Mucosa of rectum (tissue), 2 donors: ENCODE measurements at regions not wholly inside any gene's neighbourhood (a gene's known extent, or its start where the extent isn't known, plus 50 kb on each side); places are given as distances from the start of the nearest gene placed in this dataset.

Experiments used
- H3K27ac ChIP-seq, 2 donors: one replicate each; pipeline ENCODE4 v1.7.0; 2013; ENCODE audit warnings: inconsistent platforms in 2 of 2, low read depth in 2 of 2, low read length in 2 of 2
- H3K27me3 ChIP-seq, 2 donors: one replicate each; pipeline ENCODE4 v1.7.0; 2013; ENCODE audit warnings: low read length in 2 of 2; ENCODE audit not compliant: control insufficient read depth in 2 of 2, insufficient read depth in 2 of 2
- H3K36me3 ChIP-seq, 2 donors: one replicate each; pipeline ENCODE4 v1.7.0; 2013; ENCODE audit warnings: low read length in 2 of 2; ENCODE audit not compliant: control insufficient read depth in 2 of 2, insufficient read depth in 2 of 2
- H3K4me1 ChIP-seq, 2 donors: one replicate each; pipeline ENCODE4 v1.7.0; 2013; ENCODE audit warnings: low read length in 2 of 2, mild to moderate bottlenecking in 1 of 2; ENCODE audit not compliant: control insufficient read depth in 2 of 2, insufficient read depth in 2 of 2
- H3K4me3 ChIP-seq, 2 donors: one replicate each; pipeline ENCODE4 v1.7.0; 2013; ENCODE audit warnings: low read length in 2 of 2
- H3K9ac ChIP-seq, 2 donors: one replicate each; pipeline ENCODE4 v1.7.0; 2013; ENCODE audit warnings: low read length in 2 of 2, low read depth in 1 of 2, mild to moderate bottlenecking in 1 of 2
- H3K9me3 ChIP-seq, 2 donors: one replicate each; pipeline ENCODE4 v1.7.0; 2013; ENCODE audit warnings: low read length in 2 of 2; ENCODE audit not compliant: control insufficient read depth in 2 of 2
- donor health status: healthy.
- donor health status: Normal muscosa, but diverticular disease.

DNA sequence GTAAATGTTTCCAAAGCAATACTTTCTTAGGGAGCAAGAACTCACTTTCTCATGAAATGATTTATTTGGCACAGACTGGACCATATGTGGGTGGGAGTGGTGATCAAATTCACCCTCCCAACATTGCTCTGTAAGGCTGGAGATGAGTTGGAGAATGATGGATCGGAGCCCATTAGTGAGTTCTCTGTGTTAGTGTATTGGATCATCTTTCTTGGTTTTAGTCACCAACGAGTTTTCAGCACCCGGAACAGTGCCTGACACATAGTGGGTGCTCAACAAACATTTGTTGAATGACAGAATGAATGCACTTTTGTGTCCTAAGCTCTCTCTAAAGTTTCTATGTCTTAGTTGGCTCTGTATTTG, 104.5 kb upstream of the FAM20A start:
- peak overlapping the region in 1 of 2 donors; percentile 33 for H3K27ac ChIP-seq

GRCh38 chr17:68704871-68705713, 103.9 kb upstream of the FAM20A start:
- H3K4me3 ChIP-seq, result no peak overlapping the region
- no peaks in the 10 kb centered on the region for H3K4me1 ChIP-seq
- no peak overlapping the region for H3K27ac ChIP-seq
- no peaks in the 10 kb centered on the region for H3K9me3 ChIP-seq
- no peaks in the 10 kb centered on the region for H3K36me3 ChIP-seq
- H3K9ac ChIP-seq, result no peak overlapping the region
- no peaks in the 10 kb centered on the region for H3K27me3 ChIP-seq

More for the DNA sequence above, 104.5 kb upstream of the FAM20A start:
- H3K4me3 ChIP-seq, result no peak overlapping the region
- no peaks in the 10 kb centered on the region for H3K36me3 ChIP-seq
- H3K9ac ChIP-seq, result no peak overlapping the region
- no peaks in the 10 kb centered on the region for H3K4me1 ChIP-seq
- H3K9me3 ChIP-seq, result no peaks in the 10 kb centered on the region
- no peaks in the 10 kb centered on the region for H3K27me3 ChIP-seq

GRCh38 chr17:68701046-68701445, 99.9 kb upstream of the FAM20A start:
- no peak overlapping the region for H3K4me3 ChIP-seq
- no peaks in the 10 kb centered on the region for H3K9me3 ChIP-seq
- no peaks in the 10 kb centered on the region for H3K27me3 ChIP-seq
- no peak overlapping the region for H3K9ac ChIP-seq
- no peaks in the 10 kb centered on the region for H3K4me1 ChIP-seq
- no peaks in the 10 kb centered on the region for H3K36me3 ChIP-seq
- H3K27ac ChIP-seq, result no peak overlapping the region

DNA sequence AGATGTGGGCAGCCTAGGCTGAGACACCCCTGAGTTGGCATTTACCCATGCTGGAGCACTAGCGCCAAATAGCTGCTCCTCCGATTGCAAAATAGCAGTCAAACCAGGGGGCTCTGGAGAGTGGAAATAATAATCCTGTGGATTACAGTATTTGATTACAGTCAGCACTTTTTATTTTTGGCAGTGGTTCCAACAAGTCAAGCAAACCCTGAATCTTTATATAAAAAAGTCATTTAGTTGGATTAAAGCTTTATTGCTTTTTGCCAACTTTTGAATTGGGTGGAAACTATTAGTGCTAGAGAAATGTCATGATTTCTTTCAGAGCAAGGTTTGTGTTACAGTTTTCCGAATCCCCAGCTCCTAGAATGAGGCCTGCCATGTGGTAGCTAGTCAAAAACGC, 99.3 kb upstream of the FAM20A start:
- H3K4me3 ChIP-seq, result no peak overlapping the region
- H3K27ac ChIP-seq, result no peak overlapping the region
- no peaks in the 10 kb centered on the region for H3K27me3 ChIP-seq
- no peaks in the 10 kb centered on the region for H3K9me3 ChIP-seq
- no peaks in the 10 kb centered on the region for H3K36me3 ChIP-seq
- no peak overlapping the region for H3K9ac ChIP-seq
- H3K4me1 ChIP-seq, result no peaks in the 10 kb centered on the region

GRCh38 chr17:68699936-68700335, 98.8 kb upstream of the FAM20A start:
- Histone ChIP-seq H3K36me3 (no peaks in the 10 kb centered on the region), H3K9me3 (no peaks in the 10 kb centered on the region), H3K27ac (no peak overlapping the region), H3K4me3 (no peak overlapping the region), H3K4me1 (no peaks in the 10 kb centered on the region), H3K9ac (no peak overlapping the region), H3K27me3 (no peaks in the 10 kb centered on the region)

- H3K9ac ChIP-seq, result no peak overlapping the region
- H3K36me3 ChIP-seq, result no peaks in the 10 kb centered on the region
- H3K27me3 ChIP-seq, result no peaks in the 10 kb centered on the region
- H3K4me3 ChIP-seq, result no peak overlapping the region
- H3K27ac ChIP-seq, result peak overlapping the region in 1 of 2 donors; percentile 9
- H3K9me3 ChIP-seq, result no peaks in the 10 kb centered on the region
- no peaks in the 10 kb centered on the region for H3K4me1 ChIP-seq
These were observed 97.6 kb upstream of the FAM20A start for GRCh38 chr17:68698746-68699145.

DNA sequence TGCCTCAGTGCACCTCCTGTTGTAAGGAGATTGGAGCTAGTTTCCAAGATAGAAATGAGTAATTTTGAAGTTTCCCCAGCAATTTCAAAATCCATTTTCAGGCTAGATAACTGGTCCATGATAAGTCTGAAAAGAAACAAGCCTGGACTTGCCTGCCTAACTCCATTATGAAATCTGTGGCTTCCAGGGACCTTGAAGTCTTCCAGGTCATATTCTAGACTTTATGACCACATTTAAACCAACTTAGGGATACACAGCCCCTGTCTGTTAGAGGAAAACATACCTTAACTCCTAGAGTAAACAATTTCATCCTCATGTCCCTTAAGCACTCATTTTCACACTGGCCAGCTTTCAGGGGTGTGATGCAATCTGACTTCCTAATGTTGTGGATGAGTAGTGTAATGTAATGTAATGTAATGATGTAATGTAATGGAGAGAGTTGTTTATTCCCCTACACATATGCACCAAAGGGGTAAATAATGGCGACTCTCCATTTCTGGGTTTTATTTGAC, 96.7 kb upstream of the FAM20A start:
- Histone ChIP-seq H3K27ac (peak overlapping the region in 1 of 2 donors; percentile 6), H3K36me3 (no peaks in the 10 kb centered on the region), H3K4me3 (no peak overlapping the region), H3K4me1 (no peaks in the 10 kb centered on the region), H3K27me3 (no peaks in the 10 kb centered on the region), H3K9me3 (no peaks in the 10 kb centered on the region), H3K9ac (no peak overlapping the region)

GRCh38 chr17:68695659-68696058, 94.5 kb upstream of the FAM20A start:
- H3K4me3 ChIP-seq, result no peak overlapping the region
- H3K27me3 ChIP-seq, result no peaks in the 10 kb centered on the region
- no peak overlapping the region for H3K9ac ChIP-seq
- H3K27ac ChIP-seq, result no peak overlapping the region
- no peaks in the 10 kb centered on the region for H3K4me1 ChIP-seq
- no peaks in the 10 kb centered on the region for H3K9me3 ChIP-seq
- H3K36me3 ChIP-seq, result no peaks in the 10 kb centered on the region

DNA sequence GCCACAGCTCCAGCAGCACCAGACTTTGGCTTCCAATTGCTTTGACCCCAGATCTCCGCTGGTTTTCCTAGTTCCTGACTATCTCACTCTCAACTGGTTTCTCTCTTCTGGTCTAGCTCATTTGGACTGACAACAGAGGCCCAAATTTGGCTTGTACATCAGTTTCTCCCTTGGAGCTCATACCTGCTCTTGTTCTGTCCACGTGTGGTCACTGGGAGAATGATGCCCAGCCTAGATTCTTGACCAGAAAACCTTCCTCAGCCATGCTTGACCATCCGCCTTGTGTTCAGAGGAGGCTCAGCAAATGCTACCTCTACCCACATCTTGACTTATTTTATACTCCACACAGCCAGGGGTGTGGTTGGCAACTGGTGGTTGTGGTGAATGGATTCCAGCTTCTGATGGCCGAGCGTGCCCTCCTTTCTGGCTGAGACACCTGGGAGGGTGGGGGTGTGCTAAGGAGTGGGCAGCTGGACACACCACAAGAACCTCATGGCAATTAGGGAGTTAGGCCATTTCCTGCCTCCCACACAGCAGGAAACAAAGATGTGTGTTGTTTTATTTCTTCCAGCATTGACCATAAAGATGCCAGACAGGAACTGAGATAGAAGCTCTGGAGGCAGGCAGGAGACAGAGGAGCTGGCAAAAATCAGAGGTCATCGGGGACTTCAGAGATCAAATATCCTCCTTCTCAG, 93.8 kb upstream of the FAM20A start:
- H3K27ac ChIP-seq, result no peak overlapping the region
- H3K4me1 ChIP-seq, result no peaks in the 10 kb centered on the region
- no peaks in the 10 kb centered on the region for H3K27me3 ChIP-seq
- H3K9ac ChIP-seq, result no peak overlapping the region
- H3K36me3 ChIP-seq, result no peaks in the 10 kb centered on the region
- no peaks in the 10 kb centered on the region for H3K9me3 ChIP-seq
- H3K4me3 ChIP-seq, result no peak overlapping the region

DNA sequence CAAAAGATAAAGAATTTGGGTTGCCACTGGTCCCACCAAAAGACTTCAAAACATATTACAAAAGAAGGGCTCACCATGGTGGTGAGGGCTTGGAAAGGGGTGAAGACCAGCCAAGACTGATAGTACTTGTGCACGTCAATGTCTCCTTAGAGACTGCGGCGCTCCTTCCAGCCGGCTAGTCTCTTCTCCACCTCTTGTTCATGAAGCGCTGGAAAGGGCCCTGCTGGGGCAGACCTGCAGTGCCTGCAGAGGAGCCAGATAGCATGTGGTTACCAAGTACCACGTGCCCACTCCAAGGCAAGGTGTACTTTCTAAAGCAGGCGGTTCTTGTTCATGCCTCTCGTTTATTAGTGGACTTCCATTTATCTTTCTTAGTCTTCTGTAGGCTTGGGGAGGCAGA, 92.7 kb upstream of the FAM20A start:
- H3K9ac ChIP-seq, result no peak overlapping the region

More for the DNA sequence above, 92.7 kb upstream of the FAM20A start:
- H3K4me1 ChIP-seq, result no peaks in the 10 kb centered on the region
- no peak overlapping the region for H3K27ac ChIP-seq
- H3K27me3 ChIP-seq, result no peaks in the 10 kb centered on the region
- no peaks in the 10 kb centered on the region for H3K36me3 ChIP-seq
- no peak overlapping the region for H3K4me3 ChIP-seq
- H3K9me3 ChIP-seq, result no peaks in the 10 kb centered on the region
